Thoracic aorta (tissue), 2 donors: ENCODE measurements at regions not wholly inside any gene's neighbourhood (a gene's known extent, or its start where the extent isn't known, plus 50 kb on each side); places are given as distances from the start of the nearest gene placed in this dataset.

Source experiments
- ATAC-seq: fragments of 150-250 bp; one replicate; pipeline ENCODE4 v1.8.0; 2017; ENCODE audit warnings: low read depth; ENCODE audit not compliant: insufficient number of reproducible peaks, low FRiP score
- DNase-seq: peaks from one replicate; pipeline ENCODE4 v3.0.0-alpha.2; 2020; ENCODE audit warnings: low spot score
- H3K27ac ChIP-seq, 2 donors: fragments of 200-600 bp; sonication (generic); 1 replicate in 1 of 2; 2 replicates in 1 of 2; pipeline ENCODE4 v1.5.1; 2016; ENCODE audit warnings: mild to moderate bottlenecking in 2 of 2, moderate library complexity in 2 of 2
- H3K27me3 ChIP-seq: fragments of 200-600 bp; sonication (generic); replicated peaks from 2 replicates; pipeline ENCODE4 v1.6.0; 2016; ENCODE audit warnings: mild to moderate bottlenecking; ENCODE audit not compliant: insufficient read depth
- H3K36me3 ChIP-seq: fragments of 200-600 bp; sonication (generic); one replicate; pipeline ENCODE4 v1.5.1; 2016
- H3K4me1 ChIP-seq, 2 donors: fragments of 200-600 bp; sonication (generic); 1 replicate in 1 of 2; 2 replicates in 1 of 2; pipeline versions ENCODE4 v1.5.1 to v1.6.0; 2016; ENCODE audit warnings: low read depth in 2 of 2, mild to moderate bottlenecking in 1 of 2; ENCODE audit not compliant: control insufficient read depth in 1 of 2
- H3K4me3 ChIP-seq: fragments of 200-600 bp; sonication (generic); 2 replicates; pipeline ENCODE4 v1.5.1; 2016; ENCODE audit warnings: mild to moderate bottlenecking
- H3K9me3 ChIP-seq: fragments of 200-600 bp; sonication (generic); 2 replicates; pipeline ENCODE4 v1.5.1; 2016
- CTCF ChIP-seq: fragments of 200-600 bp; sonication (generic); IDR thresholded peaks from one replicate; pipeline ENCODE4 v1.5.1; 2019; ENCODE audit warnings: antibody characterized with exemption

DNA sequence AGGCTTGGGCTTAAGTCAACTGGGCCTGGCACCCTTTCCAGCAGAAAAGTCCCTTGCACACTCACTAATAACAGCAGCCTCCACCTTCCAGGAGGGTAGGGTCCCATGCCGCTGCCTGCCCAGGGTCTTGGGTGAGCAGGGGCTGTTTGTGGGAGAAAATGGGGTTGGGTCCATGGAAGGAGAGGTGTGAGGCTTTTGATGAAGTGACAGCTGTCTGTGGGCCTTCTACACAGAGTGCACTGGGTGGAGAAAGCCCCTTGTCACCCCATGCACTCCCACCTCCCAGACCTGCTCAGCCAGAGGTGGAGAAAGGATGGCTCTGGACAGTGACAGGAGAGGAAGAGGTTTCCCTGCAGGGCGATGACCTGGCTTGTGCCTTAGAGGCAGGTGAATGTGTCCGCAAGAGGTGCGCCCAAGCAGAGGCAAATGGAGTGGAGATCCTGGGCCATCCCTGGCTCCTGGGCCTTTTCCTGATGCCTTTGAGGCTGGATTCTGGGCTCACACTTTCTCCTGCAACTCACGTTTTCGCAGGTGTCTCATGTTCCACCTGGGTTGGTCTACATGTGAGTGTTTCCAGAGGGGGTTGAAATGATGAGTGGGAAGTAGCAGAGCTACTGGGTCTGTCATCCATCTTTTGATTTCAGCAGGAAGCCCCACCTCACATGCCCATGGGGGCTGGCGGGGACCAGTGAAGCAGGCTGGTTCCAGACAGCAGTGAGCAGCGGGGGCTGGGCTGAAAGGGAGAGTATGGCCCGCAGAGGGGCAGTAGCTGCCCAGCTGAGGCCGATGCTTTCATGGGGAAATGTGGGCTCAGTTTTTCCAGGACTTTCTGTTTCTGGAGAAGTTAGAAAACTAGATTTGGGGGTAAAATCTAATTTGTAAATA is 85.2 kb upstream of the PRR23E start:
- Histone ChIP-seq H3K9me3 (peaks cover 8% of the 10 kb centered on the region), H3K4me1 (no peaks in the 10 kb centered on the region), H3K4me3 (no peak overlapping the region), H3K27ac (no peak overlapping the region), H3K36me3 (no peaks in the 10 kb centered on the region), H3K27me3 (no peaks in the 10 kb centered on the region)
- no peak for TF ChIP-seq CTCF
- no peak for ATAC-seq
- DNase-seq: no peak

GRCh38 chr3:127108796-127109195 is 84.1 kb upstream of the PRR23E start:
- H3K27ac ChIP-seq: no peak overlapping the region
- H3K36me3 ChIP-seq: no peaks in the 10 kb centered on the region
- H3K4me1 ChIP-seq: no peaks in the 10 kb centered on the region
- H3K27me3 ChIP-seq: no peaks in the 10 kb centered on the region
- no peak for TF ChIP-seq CTCF
- H3K4me3 ChIP-seq: no peak overlapping the region
- no peak for DNase-seq
- ATAC-seq: no peak
- peaks cover 9% of the 10 kb centered on the region for H3K9me3 ChIP-seq

DNA sequence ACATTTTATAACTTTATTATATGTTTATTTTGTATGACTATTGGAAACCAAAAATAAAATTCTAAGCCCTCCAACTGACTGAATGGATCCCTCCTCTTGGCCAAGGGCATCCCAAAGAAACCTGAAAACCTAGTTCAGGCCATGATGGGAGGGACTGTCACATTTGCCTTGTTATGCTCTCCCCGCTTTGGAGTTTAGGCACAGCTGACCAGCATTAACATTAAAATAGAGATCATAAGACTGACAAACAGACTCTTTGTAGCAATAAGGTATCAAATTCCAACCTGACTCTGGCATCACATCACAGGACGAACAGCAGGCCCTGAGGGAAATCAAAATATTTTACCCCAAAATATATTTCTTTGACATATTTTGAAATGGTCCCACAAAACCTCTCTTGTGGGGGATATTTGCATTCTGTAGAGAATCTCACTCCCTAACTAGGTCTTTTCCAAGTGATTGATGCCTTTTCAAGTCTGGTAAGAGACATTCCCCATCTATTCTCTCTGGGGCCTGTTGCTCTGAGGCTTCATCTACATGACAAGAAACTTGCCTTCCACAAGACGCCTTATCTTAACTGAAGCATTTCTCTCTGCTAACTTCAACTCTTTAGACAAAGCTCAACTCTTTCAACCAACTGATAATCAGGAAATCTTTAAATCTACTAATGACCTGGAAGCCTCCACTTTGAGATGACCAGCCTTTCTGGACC is 81.8 kb upstream of the PRR23E start:
- no peak for TF ChIP-seq CTCF
- peaks cover 9% of the 10 kb centered on the region for H3K9me3 ChIP-seq
- no peak for ATAC-seq
- no peaks in the 10 kb centered on the region for H3K4me1 ChIP-seq
- H3K36me3 ChIP-seq: no peaks in the 10 kb centered on the region
- no peak overlapping the region for H3K4me3 ChIP-seq
- H3K27ac ChIP-seq: no peak overlapping the region
- H3K27me3 ChIP-seq: no peaks in the 10 kb centered on the region
- DNase-seq: no peak

GRCh38 chr3:127112796-127113570 is 79.9 kb upstream of the PRR23E start:
- Histone ChIP-seq H3K4me1 (no peaks in the 10 kb centered on the region), H3K27me3 (no peaks in the 10 kb centered on the region), H3K4me3 (no peak overlapping the region), H3K27ac (no peak overlapping the region), H3K36me3 (no peaks in the 10 kb centered on the region), H3K9me3 (peaks cover 9% of the 10 kb centered on the region)
- no peak for TF ChIP-seq CTCF
- DNase-seq (no peak), ATAC-seq (no peak)

DNA sequence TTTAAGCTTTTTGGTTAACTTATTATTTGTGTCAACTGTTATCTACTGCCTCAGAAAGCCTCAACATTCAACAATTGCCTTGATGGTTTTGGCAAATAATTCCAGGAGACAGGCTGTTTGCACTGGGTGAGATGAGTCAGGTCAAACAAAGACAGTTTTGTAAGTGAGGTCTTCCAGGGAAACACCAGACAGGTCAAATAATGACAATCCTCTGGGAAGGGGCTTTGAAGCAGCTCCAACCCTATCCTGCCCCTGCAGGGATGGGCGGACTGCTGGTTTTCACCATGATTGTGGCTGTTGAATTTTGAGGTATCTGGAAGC is 79.4 kb upstream of the PRR23E start:
- Histone ChIP-seq H3K36me3 (no peaks in the 10 kb centered on the region), H3K4me3 (no peak overlapping the region), H3K27ac (no peak overlapping the region), H3K9me3 (peaks cover 9% of the 10 kb centered on the region), H3K4me1 (no peaks in the 10 kb centered on the region), H3K27me3 (no peaks in the 10 kb centered on the region)
- no peak for TF ChIP-seq CTCF
- no peak for ATAC-seq
- no peak for DNase-seq
